GM19025 (cell line): ENCODE measurements at regions not wholly inside any gene's neighbourhood (a gene's known extent, or its start where the extent isn't known, plus 50 kb on each side); places are given as distances from the start of the nearest gene placed in this dataset.

Source experiments
- ATAC-seq: cut with Tn5 transposase; IDR thresholded peaks from one replicate; pipeline ENCODE4 v1.9.1; 2021; ENCODE audit warnings: mild to moderate bottlenecking, low read depth, moderate library complexity; ENCODE audit not compliant: unreplicated experiment

- ATAC-seq, result no peak
These were observed 247.9 kb downstream of the TSN start for GRCh38 chr2:122003196-122003940.

GRCh38 chr2:122007126-122007525, 251.7 kb downstream of the TSN start:
- ATAC-seq, result no peak

GRCh38 chr2:122007577-122007976, 252.1 kb downstream of the TSN start:
- no peak for ATAC-seq

- no peak for ATAC-seq
These were observed 254.1 kb downstream of the TSN start for GRCh38 chr2:122009561-122009960.

GRCh38 chr2:122011493-122012270, 256.2 kb downstream of the TSN start:
- no peak for ATAC-seq

GRCh38 chr2:122018736-122019135, 263.3 kb downstream of the TSN start:
- ATAC-seq, result no peak

- no peak for ATAC-seq
These were observed 264.3 kb downstream of the TSN start for GRCh38 chr2:122019724-122020123.

- no peak for ATAC-seq
These were observed 264.9 kb downstream of the TSN start for GRCh38 chr2:122020377-122020776.

GRCh38 chr2:122021941-122022340, 266.5 kb downstream of the TSN start:
- ATAC-seq, result no peak

- no peak for ATAC-seq
These were observed 267.1 kb downstream of the TSN start for GRCh38 chr2:122022531-122022930.

GRCh38 chr2:122023059-122023864, 267.8 kb downstream of the TSN start:
- no peak for ATAC-seq

GRCh38 chr2:122027510-122028217, 272.2 kb downstream of the TSN start:
- no peak for ATAC-seq

GRCh38 chr2:122028371-122029100, 273.1 kb downstream of the TSN start:
- no peak for ATAC-seq

- ATAC-seq, result no peak
These were observed 274.0 kb downstream of the TSN start for GRCh38 chr2:122029456-122029855.

- ATAC-seq, result no peak
These were observed 274.5 kb downstream of the TSN start for GRCh38 chr2:122029945-122030344.

- ATAC-seq, result no peak
These were observed 276.3 kb downstream of the TSN start for GRCh38 chr2:122031544-122032263.

- ATAC-seq, result no peak
These were observed 276.8 kb downstream of the TSN start for GRCh38 chr2:122032264-122032645.

- no peak for ATAC-seq
These were observed 278.3 kb downstream of the TSN start for GRCh38 chr2:122033778-122034177.

- no peak for ATAC-seq
These were observed 278.9 kb downstream of the TSN start for GRCh38 chr2:122034344-122034743.
